Fibroblast of skin of abdomen (primary cell): ENCODE measurements at regions not wholly inside any gene's neighbourhood (a gene's known extent, or its start where the extent isn't known, plus 50 kb on each side); places are given as distances from the start of the nearest gene placed in this dataset.
"Not testable (repeated sequence)": the region's sequence is repeated elsewhere in the genome, so short reads cannot be mapped to it uniquely, and the experiment has no call there.

ENCODE experiments used
- DNase-seq: peaks from one replicate; pipeline ENCODE4 v3.0.0-alpha.2; 2013

- DNase-seq, result no peak
Observed at GRCh38 chr21:33972539-33972938, 56.9 kb upstream of the ATP5PO start.

GRCh38 chr21:33971492-33972013, 55.9 kb upstream of the ATP5PO start:
- DNase-seq, result peak; percentile 69

GRCh38 chr21:33969581-33969980, 54.0 kb upstream of the ATP5PO start:
- DNase-seq, result no peak

GRCh38 chr21:33968995-33969348, 53.4 kb upstream of the ATP5PO start:
- no peak for DNase-seq

- DNase-seq, result peak; percentile 88
Observed at GRCh38 chr21:33968080-33968994, 52.7 kb upstream of the ATP5PO start.

GRCh38 chr21:33967086-33967571, 51.5 kb upstream of the ATP5PO start:
- no peak for DNase-seq

- DNase-seq, result no peak
Observed at GRCh38 chr21:33966324-33966949, 50.8 kb upstream of the ATP5PO start.

GRCh38 chr21:33965662-33966061, 50.1 kb upstream of the ATP5PO start:
- DNase-seq, result not testable (repeated sequence)
